ENCODE measurements at regions not wholly inside any gene's neighbourhood (a gene's known extent, or its start where the extent isn't known, plus 50 kb on each side); places are given as distances from the start of the nearest gene placed in this dataset.

DNA sequence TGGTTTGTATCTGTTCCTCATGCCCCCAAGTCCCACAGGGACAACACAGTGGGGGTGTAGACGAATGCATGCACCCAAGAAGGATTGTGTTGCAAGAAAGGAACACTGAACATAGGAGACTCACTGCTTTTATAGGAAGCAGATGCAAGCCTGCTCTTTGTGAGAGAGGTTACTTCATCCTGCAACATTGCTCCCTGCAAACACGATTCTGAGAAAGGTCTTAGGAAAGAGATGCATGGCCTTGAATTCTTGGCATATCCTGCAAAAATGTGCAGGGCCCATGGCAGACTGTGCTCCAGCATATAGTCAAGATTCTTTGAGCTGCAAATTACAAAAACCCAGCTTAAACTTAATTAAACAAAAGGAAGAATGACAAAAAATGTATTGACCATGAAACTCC lies 312.2 kb upstream of the MGAT5 start:
- TF ChIP-seq POLR2A (IDR thresholded peaks at IDR 0.05; ENCODE audit: low read depth) (no peak), POLR2AphosphoS5 (IDR thresholded peaks at IDR 0.05) (no peak), EP300 (IDR thresholded peaks at IDR 0.05) (no peak)
- TF ChIP-seq, protein P1, sequence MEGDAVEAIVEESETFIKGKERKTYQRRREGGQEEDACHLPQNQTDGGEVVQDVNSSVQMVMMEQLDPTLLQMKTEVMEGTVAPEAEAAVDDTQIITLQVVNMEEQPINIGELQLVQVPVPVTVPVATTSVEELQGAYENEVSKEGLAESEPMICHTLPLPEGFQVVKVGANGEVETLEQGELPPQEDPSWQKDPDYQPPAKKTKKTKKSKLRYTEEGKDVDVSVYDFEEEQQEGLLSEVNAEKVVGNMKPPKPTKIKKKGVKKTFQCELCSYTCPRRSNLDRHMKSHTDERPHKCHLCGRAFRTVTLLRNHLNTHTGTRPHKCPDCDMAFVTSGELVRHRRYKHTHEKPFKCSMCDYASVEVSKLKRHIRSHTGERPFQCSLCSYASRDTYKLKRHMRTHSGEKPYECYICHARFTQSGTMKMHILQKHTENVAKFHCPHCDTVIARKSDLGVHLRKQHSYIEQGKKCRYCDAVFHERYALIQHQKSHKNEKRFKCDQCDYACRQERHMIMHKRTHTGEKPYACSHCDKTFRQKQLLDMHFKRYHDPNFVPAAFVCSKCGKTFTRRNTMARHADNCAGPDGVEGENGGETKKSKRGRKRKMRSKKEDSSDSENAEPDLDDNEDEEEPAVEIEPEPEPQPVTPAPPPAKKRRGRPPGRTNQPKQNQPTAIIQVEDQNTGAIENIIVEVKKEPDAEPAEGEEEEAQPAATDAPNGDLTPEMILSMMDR (IDR thresholded peaks at IDR 0.05): no peak

All from esophagus muscularis mucosa (tissue), 4 donors.